ENCODE measurements at regions not wholly inside any gene's neighbourhood (a gene's known extent, or its start where the extent isn't known, plus 50 kb on each side); places are given as distances from the start of the nearest gene placed in this dataset.

DNA sequence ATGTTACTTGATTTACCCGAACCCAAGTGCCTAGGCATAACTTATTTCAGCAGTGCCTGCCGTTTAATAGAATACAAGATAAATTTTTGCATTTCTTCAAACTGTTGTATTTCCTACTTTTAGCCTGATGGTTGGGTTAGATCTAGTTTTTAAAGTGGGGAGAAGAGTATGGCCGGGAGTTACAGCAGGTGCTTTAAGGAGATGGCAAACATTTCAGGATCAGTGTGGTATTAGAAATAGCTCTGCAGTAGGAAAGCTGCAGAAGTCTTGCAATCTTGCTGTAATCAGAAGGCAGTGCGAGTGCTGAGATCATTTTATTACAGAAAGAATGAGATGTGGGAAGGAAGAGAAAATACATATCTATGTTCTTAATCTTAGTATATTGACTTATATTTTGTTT, 977.8 kb upstream of the TENM3 start:
- TF ChIP-seq, protein P1, sequence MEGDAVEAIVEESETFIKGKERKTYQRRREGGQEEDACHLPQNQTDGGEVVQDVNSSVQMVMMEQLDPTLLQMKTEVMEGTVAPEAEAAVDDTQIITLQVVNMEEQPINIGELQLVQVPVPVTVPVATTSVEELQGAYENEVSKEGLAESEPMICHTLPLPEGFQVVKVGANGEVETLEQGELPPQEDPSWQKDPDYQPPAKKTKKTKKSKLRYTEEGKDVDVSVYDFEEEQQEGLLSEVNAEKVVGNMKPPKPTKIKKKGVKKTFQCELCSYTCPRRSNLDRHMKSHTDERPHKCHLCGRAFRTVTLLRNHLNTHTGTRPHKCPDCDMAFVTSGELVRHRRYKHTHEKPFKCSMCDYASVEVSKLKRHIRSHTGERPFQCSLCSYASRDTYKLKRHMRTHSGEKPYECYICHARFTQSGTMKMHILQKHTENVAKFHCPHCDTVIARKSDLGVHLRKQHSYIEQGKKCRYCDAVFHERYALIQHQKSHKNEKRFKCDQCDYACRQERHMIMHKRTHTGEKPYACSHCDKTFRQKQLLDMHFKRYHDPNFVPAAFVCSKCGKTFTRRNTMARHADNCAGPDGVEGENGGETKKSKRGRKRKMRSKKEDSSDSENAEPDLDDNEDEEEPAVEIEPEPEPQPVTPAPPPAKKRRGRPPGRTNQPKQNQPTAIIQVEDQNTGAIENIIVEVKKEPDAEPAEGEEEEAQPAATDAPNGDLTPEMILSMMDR (conservative IDR thresholded peaks at IDR 0.05): no peak
- TF ChIP-seq ZFX (IDR thresholded peaks at IDR 0.05): no peak

Data from C4-2B (cell line).